GM12878 (cell line): ENCODE measurements at regions not wholly inside any gene's neighbourhood (a gene's known extent, or its start where the extent isn't known, plus 50 kb on each side); places are given as distances from the start of the nearest gene placed in this dataset.

ENCODE experiments used
- ATAC-seq: fragments of 200-7000 bp; cut with Tn5 transposase; 3 replicates; pipeline ENCODE4 v1.9.1; 2020; ENCODE audit warnings: mild to moderate bottlenecking, moderate library complexity
- BruUV-seq: library from RNA; stranded (reverse); fragments of 400-500 nt; replicated peaks from 2 replicates; lab custom pipeline; 2021; lab: Mats Ljungman, UMichigan
- CTCF ChIA-PET: fragments of 300-600 bp; sonication (Branson Sonifier 250); formaldehyde crosslinking; extraction: SDS; loops from one replicate; lab custom pipeline; 2021; ENCODE audit warnings: inconsistent platforms; lab: Yijun Ruan, JAX
- POLR2A ChIA-PET: fragments of 350-600 bp; formaldehyde crosslinking; extraction: SDS; loops from one replicate; lab custom pipeline; 2021; ENCODE audit warnings: inconsistent platforms; lab: Charles Lee
- RAD21 ChIA-PET: fragments of 300-600 bp; sonication (Branson Sonifier 250); formaldehyde crosslinking; loops from one replicate; lab custom pipeline; 2023; ENCODE audit warnings: antibody characterized with exemption; ENCODE audit not compliant: unreplicated experiment; lab: Charles Lee
- SMC1A ChIA-PET: fragments of 300-600 bp; sonication (Branson Sonifier 250); formaldehyde crosslinking; loops from one replicate; lab custom pipeline; 2023; ENCODE audit not compliant: unreplicated experiment, uncharacterized antibody; lab: Charles Lee
- DNase-seq: peaks from one replicate; pipeline ENCODE4 v3.0.0-alpha.2; 2011; ENCODE audit warnings: low read depth, low spot score
- FAIRE-seq: peaks from 3 replicates; lab custom pipeline; 2011; peaks lifted over from hg19 to GRCh38; lab: Jason Lieb, UNC
- H2AFZ ChIP-seq: 2 replicates; pipeline ENCODE4 v1.6.0; 2011; ENCODE audit warnings: low read depth, low read length, control low read depth; ENCODE audit not compliant: control insufficient read depth
- H3K27ac ChIP-seq: 2 replicates; pipeline ENCODE4 v1.5.1; 2011; ENCODE audit warnings: control low read depth; ENCODE audit not compliant: control insufficient read depth, insufficient read depth
- H3K27me3 ChIP-seq, 2 experiments: replicated peaks in 1 of 2; 2 replicates each; pipeline versions ENCODE4 v1.6.0 to v1.6.1; 2011; ENCODE audit warnings: low read length in 1 of 2; ENCODE audit not compliant: control insufficient read depth in 2 of 2, insufficient read depth in 2 of 2
- H3K36me3 ChIP-seq, 2 experiments: 2 replicates each; pipeline ENCODE4 v1.5.1; 2011; ENCODE audit warnings: low read length in 1 of 2; ENCODE audit not compliant: control insufficient read depth in 2 of 2, insufficient read depth in 2 of 2
- H3K4me1 ChIP-seq: 2 replicates; pipeline ENCODE4 v1.6.1; 2011; ENCODE audit warnings: mild to moderate bottlenecking, low read length, moderate library complexity, mixed read lengths; ENCODE audit not compliant: control insufficient read depth, insufficient read depth
- H3K4me2 ChIP-seq: 2 replicates; pipeline ENCODE4 v1.6.0; 2011; ENCODE audit warnings: control low read depth; ENCODE audit not compliant: control insufficient read depth, insufficient read depth
- H3K4me3 ChIP-seq: fragments of 200-600 bp; sonication (generic); 2 replicates; pipeline ENCODE4 v1.5.1; 2016
- H3K79me2 ChIP-seq: 2 replicates; pipeline ENCODE4 v1.6.0; 2011; ENCODE audit warnings: low read length; ENCODE audit not compliant: control insufficient read depth, insufficient read depth
- H3K9ac ChIP-seq: 2 replicates; pipeline ENCODE4 v1.8.0; 2011; ENCODE audit warnings: low read length, control low read depth, mixed read lengths; ENCODE audit not compliant: control insufficient read depth, insufficient read depth
- H3K9me3 ChIP-seq: replicated peaks from 3 replicates; pipeline ENCODE4 v1.5.1; 2011; ENCODE audit warnings: mild to moderate bottlenecking, low read length; ENCODE audit not compliant: control insufficient read depth, insufficient read depth
- H4K20me1 ChIP-seq: 2 replicates; pipeline ENCODE4 v1.6.0; 2011; ENCODE audit not compliant: control insufficient read depth, insufficient read depth
- ASH2L ChIP-seq: fragments of 300-600, 200-600 bp; sonication (generic); IDR thresholded peaks from 2 replicates; pipeline ENCODE4 v1.6.1; 2017; ENCODE audit warnings: low read depth, mild to moderate bottlenecking, borderline replicate concordance
- IKZF1 ChIP-seq: fragments of 450-650 bp; conservative IDR thresholded peaks from 2 replicates; pipeline ENCODE4 v1.6.1; 2017; ENCODE audit warnings: antibody characterized with exemption, mild to moderate bottlenecking
- JUND ChIP-seq: IDR thresholded peaks from 2 replicates; pipeline ENCODE4 v1.6.1; 2012; ENCODE audit warnings: low read depth, mild to moderate bottlenecking, low read length, improper control_type of control experiment, moderate library complexity
- NKRF ChIP-seq: fragments of 450-650 bp; conservative IDR thresholded peaks from 2 replicates; pipeline ENCODE4 v1.6.1; 2017; ENCODE audit warnings: mild to moderate bottlenecking, moderate library complexity
- PAX8 ChIP-seq: fragments of 450-650 bp; IDR thresholded peaks from 2 replicates; pipeline ENCODE4 v1.6.1; 2017; ENCODE audit warnings: mild to moderate bottlenecking, moderate library complexity
- POLR2A ChIP-seq: IDR thresholded peaks from 2 replicates; pipeline ENCODE4 v1.6.1; 2011; ENCODE audit warnings: low read depth, mild to moderate bottlenecking, low read length
- USF2 ChIP-seq: IDR thresholded peaks from 2 replicates; pipeline ENCODE4 v1.6.1; 2011; ENCODE audit warnings: low read depth, low read length, improper control_type of control experiment, borderline replicate concordance
- ZBTB11 ChIP-seq: fragments of 450-650 bp; formaldehyde crosslinking; IDR thresholded peaks from 2 replicates; pipeline ENCODE4 v1.5.0; 2022; ENCODE audit warnings: mild to moderate bottlenecking, missing genetic modification characterization
- ZNF217 ChIP-seq: fragments of 450-650 bp; IDR thresholded peaks from 2 replicates; pipeline ENCODE4 v1.6.1; 2017; ENCODE audit warnings: antibody characterized with exemption, mild to moderate bottlenecking
- ZNF274 ChIP-seq: IDR thresholded peaks from one replicate; pipeline ENCODE4 v1.8.0; 2011; ENCODE audit not compliant: insufficient read length, insufficient read depth
- WGBS: methylation state at CpG from one replicate; pipeline ENCODE4 v1.1.6; 2016; ENCODE audit warnings: low lambda C conversion rate; ENCODE audit not compliant: insufficient replicate concordance, insufficient coverage; ENCODE audit errors: missing lambda C conversion rate; 5-methylcytosine and 5-hydroxymethylcytosine counted together
- in situ Hi-C: fragments of 300-500 bp; cut with MboI; formaldehyde crosslinking; loops from 9 replicates; pipeline ENCODE4 v1.14.3; 2018; ENCODE audit warnings: mixed read lengths
- intact Hi-C: fragments of 100-400 bp; cut with micrococcal nuclease; formaldehyde crosslinking; loops from one replicate; pipeline ENCODE4 v1.14.2; 2022; ENCODE audit not compliant: unreplicated experiment
- TF ChIP-seq, protein P1 (sequence below): fragments of 450-650 bp; IDR thresholded peaks from 2 replicates; pipeline ENCODE4 v1.6.1; 2016; ENCODE audit warnings: mild to moderate bottlenecking, moderate library complexity, borderline replicate concordance

- no peaks in the 10 kb centered on the region for H3K9me3 ChIP-seq
- ChIA-PET POLR2A (no interaction called here), RAD21 (interaction anchor here (1.2 to 2.8 kb wide), 2 partner anchors 10 to 180 kb away, joined by 3 to 7 read pairs; no protein-coding TSS in a partner anchor), CTCF (interaction anchor here (1.2 kb wide), 2 partner anchors 10 to 123 kb away, joined by 3 to 5 read pairs; no protein-coding TSS in a partner anchor), SMC1A (interaction anchor here (0.9 to 2.4 kb wide), 2 partner anchors 9 to 123 kb away, joined by 3 to 9 read pairs; no protein-coding TSS in a partner anchor)
- H4K20me1 ChIP-seq: no peaks in the 10 kb centered on the region
- DNase-seq: no peak
- 0 out of 4 replicates have a peak, but pooled peaks cover 0 to 2% of the 10 kb centered on the region in 2 experiments for H3K27me3 ChIP-seq
- no peaks in the 10 kb centered on the region for H3K4me1 ChIP-seq
- no peak overlapping the region for H2AFZ ChIP-seq
- intact Hi-C loops (no loop called here), in situ Hi-C loops (no loop called here)
- no peak for ATAC-seq
- no peak overlapping the region for H3K4me3 ChIP-seq
- no peak overlapping the region for H3K27ac ChIP-seq
- no peak for FAIRE-seq
- H3K79me2 ChIP-seq: no peaks in the 10 kb centered on the region
- no peak overlapping the region for H3K9ac ChIP-seq
- H3K36me3 ChIP-seq: no peaks in the 10 kb centered on the region
- 74% methylated on average over 6 of the region's 6 CpGs for WGBS
- no TSS peak for BruUV-seq
- H3K4me2 ChIP-seq: no peak overlapping the region
- TF ChIP-seq USF2 (no peak), ZNF217 (no peak), ZNF274 (no peak), NKRF (no peak), IKZF1 (no peak), JUND (no peak), POLR2A (no peak), ZBTB11 (CRISPR knock-in tag) (no peak), PAX8 (no peak), ASH2L (no peak)
- TF ChIP-seq, protein P1, sequence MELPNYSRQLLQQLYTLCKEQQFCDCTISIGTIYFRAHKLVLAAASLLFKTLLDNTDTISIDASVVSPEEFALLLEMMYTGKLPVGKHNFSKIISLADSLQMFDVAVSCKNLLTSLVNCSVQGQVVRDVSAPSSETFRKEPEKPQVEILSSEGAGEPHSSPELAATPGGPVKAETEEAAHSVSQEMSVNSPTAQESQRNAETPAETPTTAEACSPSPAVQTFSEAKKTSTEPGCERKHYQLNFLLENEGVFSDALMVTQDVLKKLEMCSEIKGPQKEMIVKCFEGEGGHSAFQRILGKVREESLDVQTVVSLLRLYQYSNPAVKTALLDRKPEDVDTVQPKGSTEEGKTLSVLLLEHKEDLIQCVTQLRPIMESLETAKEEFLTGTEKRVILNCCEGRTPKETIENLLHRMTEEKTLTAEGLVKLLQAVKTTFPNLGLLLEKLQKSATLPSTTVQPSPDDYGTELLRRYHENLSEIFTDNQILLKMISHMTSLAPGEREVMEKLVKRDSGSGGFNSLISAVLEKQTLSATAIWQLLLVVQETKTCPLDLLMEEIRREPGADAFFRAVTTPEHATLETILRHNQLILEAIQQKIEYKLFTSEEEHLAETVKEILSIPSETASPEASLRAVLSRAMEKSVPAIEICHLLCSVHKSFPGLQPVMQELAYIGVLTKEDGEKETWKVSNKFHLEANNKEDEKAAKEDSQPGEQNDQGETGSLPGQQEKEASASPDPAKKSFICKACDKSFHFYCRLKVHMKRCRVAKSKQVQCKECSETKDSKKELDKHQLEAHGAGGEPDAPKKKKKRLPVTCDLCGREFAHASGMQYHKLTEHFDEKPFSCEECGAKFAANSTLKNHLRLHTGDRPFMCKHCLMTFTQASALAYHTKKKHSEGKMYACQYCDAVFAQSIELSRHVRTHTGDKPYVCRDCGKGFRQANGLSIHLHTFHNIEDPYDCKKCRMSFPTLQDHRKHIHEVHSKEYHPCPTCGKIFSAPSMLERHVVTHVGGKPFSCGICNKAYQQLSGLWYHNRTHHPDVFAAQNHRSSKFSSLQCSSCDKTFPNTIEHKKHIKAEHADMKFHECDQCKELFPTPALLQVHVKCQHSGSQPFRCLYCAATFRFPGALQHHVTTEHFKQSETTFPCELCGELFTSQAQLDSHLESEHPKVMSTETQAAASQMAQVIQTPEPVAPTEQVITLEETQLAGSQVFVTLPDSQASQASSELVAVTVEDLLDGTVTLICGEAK: no peak
Observed at GRCh38 chr3:56979791-56980190, 80.7 kb upstream of the SPATA12 start.
